Transverse colon (tissue), 4 donors: ENCODE measurements at regions not wholly inside any gene's neighbourhood (a gene's known extent, or its start where the extent isn't known, plus 50 kb on each side); places are given as distances from the start of the nearest gene placed in this dataset.

Source experiments
- CTCF ChIP-seq, 5 experiments: fragments of 200-600 bp in 3 of 5; fragments of 450-650 bp in 2 of 5; sonication (generic) in 3 of 5; IDR thresholded peaks; 1 replicate in 2 of 5; 2 replicates in 3 of 5; pipeline ENCODE4 v1.5.1; 2016 to 2017; ENCODE audit warnings: antibody characterized with exemption in 5 of 5, inconsistent platforms in 3 of 5, mild to moderate bottlenecking in 2 of 5, moderate library complexity in 1 of 5
- POLR2AphosphoS5 ChIP-seq, 3 donors: sonication (generic); formaldehyde crosslinking; IDR thresholded peaks; one replicate each; pipeline ENCODE4 v1.6.1; 2016; ENCODE audit warnings: antibody characterized with exemption in 3 of 3

GRCh38 chr11:116279511-116279910 is 493.3 kb downstream of the BUD13 start:
- TF ChIP-seq CTCF (IDR thresholded peaks at IDR 0.05) (no peak), POLR2AphosphoS5 (IDR thresholded peaks at IDR 0.05) (no peak)
